ENCODE measurements at regions not wholly inside any gene's neighbourhood (a gene's known extent, or its start where the extent isn't known, plus 50 kb on each side); places are given as distances from the start of the nearest gene placed in this dataset.

DNA sequence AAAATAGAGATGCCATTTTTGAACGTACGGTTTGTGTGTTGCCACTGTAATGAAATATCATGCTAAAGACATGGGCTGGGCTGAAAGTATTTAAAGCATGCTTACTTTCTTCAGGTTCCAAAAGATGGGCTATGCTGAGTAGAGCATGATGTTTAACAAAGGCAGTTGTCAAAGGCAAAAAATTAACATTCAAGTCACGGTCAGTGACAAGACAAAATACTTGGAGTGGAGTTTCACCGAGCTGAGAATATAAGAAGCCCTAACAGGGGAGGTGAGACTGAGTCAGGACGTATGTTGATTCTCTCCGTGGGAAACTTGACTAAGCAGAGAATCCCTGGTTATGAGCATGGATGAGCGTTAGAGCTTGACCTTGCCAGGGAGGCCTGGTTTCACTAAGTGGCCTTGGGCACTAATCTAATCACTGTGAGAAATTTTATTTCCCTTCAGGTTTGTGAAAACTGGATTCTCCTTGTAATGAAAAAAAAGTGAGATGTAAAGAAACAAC is 218.2 kb upstream of the ADAMTS9 start:
- DNase-seq = no peak

DNA sequence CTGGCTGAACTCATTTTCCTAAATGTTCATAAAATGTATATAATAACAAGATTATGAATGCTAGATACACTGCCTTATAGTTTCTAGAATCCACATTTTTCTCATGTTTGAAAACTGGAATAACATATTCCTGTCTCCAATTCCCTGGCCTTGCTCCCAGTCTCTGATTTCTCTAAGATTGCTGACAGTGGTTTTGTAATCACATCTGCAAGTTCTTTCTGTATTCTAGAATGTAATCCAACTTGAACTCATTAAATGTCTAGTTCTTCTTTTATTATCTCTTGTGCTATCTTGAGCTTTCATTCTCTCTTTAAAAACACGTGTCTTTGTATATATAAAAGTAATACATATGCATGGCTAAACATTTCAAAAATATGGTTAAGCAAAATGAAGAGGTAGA is 215.2 kb upstream of the ADAMTS9 start:
- no peak for DNase-seq

GRCh38 chr3:64901986-64902516 is 214.3 kb upstream of the ADAMTS9 start:
- DNase-seq = no peak

- no peak for DNase-seq
Observed at GRCh38 chr3:64901522-64901885, 213.7 kb upstream of the ADAMTS9 start.

GRCh38 chr3:64900617-64901521 is 213.1 kb upstream of the ADAMTS9 start:
- no peak for DNase-seq

- DNase-seq = no peak
Observed at GRCh38 chr3:64900156-64900555, 212.4 kb upstream of the ADAMTS9 start.

DNA sequence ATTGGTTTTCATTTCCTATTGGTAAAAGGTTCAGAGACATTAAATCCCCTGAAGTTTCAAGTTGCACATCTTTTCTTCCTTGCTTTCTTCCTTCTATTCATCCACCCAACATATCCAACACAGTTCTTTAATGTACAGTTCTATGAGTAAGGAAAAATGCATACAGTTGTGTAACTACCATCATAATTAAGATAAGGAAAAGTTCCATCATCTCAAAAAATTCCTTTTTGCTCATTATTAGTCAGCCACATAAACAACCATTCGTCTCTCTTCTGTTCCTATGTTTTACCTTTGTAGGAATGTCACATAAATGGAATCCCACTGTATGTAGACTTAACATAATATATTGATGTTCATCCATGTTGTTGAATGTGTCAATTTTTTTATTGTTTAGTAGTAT is 211.1 kb upstream of the ADAMTS9 start:
- no peak for DNase-seq

DNA sequence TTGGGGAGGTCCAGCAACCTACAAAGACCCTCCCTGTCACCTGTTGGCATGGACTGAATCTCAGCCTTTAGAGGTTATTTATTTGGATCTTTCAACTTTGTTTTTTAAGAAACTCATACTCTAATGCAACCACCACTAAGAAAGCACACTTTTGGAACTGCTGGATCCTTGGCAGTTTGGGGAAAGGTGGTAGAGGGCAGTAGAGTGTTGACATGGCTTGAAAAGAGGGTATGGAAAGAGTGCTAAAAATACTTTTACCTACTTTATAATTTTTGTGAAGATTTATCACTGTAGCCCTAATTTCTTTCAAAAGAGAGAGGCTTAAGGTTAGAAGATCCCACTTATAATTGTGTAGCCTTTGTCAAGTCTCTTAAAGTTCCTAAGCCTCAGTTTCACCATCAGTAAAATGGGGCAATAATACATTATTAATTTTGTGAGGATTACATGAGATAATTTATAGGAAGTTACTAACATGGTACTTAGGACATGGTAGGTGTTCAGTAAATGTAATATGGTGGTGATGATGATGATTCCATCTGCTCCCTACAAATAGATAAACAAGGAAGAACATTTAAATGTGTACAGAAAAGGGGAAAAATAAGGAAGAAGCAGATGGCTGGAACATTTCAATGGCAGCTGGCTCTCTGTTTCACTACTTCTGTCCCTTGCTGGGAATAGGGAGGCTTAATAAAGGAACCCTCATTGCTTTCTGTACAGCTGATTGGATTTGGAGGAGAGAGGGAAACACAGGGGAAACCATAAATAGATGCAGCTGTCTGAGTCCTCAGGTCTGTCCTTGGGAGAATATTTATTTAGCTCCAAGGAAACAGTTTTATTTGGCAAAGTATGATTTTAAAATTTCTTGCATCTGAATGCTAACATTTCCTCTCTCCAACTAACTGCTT is 208.4 kb upstream of the ADAMTS9 start:
- DNase-seq = no peak

- no peak for DNase-seq
Observed at GRCh38 chr3:64895106-64895990, 207.5 kb upstream of the ADAMTS9 start.

GRCh38 chr3:64894006-64894405 is 206.2 kb upstream of the ADAMTS9 start:
- DNase-seq = no peak

GRCh38 chr3:64892671-64893309 is 205.0 kb upstream of the ADAMTS9 start:
- no peak for DNase-seq

- DNase-seq = no peak
Observed at GRCh38 chr3:64891021-64891420, 203.2 kb upstream of the ADAMTS9 start.

DNA sequence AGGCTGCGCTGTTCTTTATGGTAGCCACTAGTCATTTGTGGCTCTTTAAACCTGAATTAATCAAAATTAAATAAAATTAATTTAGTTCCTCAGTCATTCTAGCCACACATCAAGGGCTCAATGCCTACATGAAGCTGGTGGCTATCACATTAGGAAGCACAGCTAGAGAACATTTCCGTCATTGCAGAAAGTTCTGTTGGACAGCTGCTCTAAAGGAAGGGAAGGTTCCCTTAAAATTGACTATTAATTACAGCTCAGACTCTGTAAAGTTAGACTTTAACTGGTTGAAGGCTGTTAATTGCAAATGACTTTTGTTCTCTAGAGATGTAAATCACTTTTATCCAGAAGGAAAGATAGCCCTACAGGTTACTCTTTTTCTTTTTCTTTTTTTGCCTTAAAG is 202.7 kb upstream of the ADAMTS9 start:
- DNase-seq = no peak

GRCh38 chr3:64890006-64890405 is 202.2 kb upstream of the ADAMTS9 start:
- DNase-seq = no peak

GRCh38 chr3:64888840-64889392 is 201.1 kb upstream of the ADAMTS9 start:
- DNase-seq = no peak

DNA sequence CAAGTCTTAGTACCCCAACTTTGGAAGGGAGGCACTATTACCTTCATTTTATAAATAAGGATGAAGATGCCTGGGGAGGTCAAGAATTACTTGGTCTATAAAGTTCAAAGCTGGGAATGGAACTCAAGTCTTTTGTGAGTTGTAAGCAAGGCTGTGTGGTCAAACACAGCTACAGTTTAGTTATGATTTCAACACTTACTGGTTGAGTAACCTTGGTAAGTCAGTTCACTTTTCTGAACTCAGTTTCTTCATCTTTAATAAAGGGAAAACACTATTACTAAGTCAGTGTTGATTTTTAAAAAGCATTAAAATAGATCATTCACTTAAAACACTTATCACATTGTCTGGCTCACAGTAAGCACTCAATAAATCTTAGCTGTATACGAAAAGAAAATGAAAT is 200.4 kb upstream of the ADAMTS9 start:
- peak; percentile 5 for DNase-seq

GRCh38 chr3:64885055-64885454 is 197.3 kb upstream of the ADAMTS9 start:
- DNase-seq = peak; percentile 4

- DNase-seq = no peak
Observed at GRCh38 chr3:64884536-64884935, 196.7 kb upstream of the ADAMTS9 start.

DNA sequence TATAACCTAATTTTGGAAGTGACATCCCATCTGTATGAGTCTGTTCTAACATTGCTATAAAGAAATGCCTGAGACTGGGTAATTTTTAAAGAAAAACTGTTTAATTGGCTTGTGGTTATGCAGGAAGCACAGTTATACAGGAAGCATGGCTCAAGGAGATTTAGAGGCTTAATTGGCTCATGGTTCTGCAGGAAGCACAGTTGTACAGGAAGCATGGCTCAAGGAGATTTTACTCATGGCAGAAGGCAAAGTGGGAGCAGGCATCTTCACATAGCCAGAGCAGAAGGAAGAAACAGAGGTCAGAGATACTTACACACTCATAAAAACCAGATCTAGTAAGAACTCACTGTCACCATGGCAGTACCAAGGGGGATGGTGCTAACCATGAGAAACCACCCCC is 193.1 kb upstream of the ADAMTS9 start:
- no peak for DNase-seq

- no peak for DNase-seq
Observed at GRCh38 chr3:64878362-64878761, 190.6 kb upstream of the ADAMTS9 start.

DNA sequence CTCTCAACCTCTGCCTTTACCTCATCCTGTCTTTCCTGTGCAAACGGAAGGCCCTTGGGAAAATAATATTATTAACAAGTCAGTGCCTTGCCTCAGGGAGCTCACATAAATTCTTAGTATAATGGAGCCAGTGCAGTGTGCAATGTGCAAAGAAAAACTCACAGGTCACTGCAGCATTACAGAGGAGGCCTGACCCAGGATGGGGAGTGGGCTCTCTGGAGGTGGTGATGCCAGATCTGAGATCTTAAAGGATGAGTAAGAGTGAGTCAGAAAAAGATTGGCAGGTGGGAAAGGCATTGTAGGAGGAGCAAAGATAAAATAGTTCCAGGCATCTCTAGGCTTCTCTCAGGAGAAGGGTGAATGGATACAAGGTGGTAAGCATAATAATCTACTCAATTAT is 185.6 kb upstream of the ADAMTS9 start:
- no peak for DNase-seq

GRCh38 chr3:64872345-64872744 is 184.5 kb upstream of the ADAMTS9 start:
- no peak for DNase-seq

All from hematopoietic multipotent progenitor cell treated with erythropoietin and hydrocortisone succinate and interleukin-3 and kit ligand, for 4 days (in vitro differentiated cells).